Kidney capillary endothelial cell (primary cell): ENCODE measurements at regions not wholly inside any gene's neighbourhood (a gene's known extent, or its start where the extent isn't known, plus 50 kb on each side); places are given as distances from the start of the nearest gene placed in this dataset.
"Not testable (repeated sequence)": the region's sequence is repeated elsewhere in the genome, so short reads cannot be mapped to it uniquely, and the experiment has no call there.

Source experiments
- DNase-seq: peaks from one replicate; pipeline ENCODE4 v3.0.0-alpha.2; 2018; ENCODE audit warnings: low spot score

DNA sequence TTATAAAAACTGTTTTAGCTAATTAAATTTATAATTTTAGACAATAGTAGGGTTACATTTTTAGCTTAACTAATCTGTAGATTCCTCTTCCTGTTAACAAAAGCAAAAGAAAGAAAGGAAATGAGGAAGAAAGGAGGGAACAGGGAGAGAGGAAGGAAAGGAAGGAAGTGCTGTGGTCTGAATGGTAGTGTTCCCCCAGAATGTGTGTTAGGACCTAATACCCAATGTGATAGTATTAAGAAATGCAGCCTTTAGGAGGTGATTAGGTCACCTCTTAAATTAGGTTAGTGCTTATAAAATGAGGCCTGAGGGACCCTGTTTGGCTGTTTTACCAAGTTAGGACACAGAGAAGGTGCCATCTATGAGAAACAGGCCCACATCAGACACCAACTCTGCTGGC lies 136.9 kb upstream of the SAMSN1 start:
- DNase-seq = no peak

- no peak for DNase-seq
These were observed 133.0 kb upstream of the SAMSN1 start for GRCh38 chr21:14678973-14679574.

DNA sequence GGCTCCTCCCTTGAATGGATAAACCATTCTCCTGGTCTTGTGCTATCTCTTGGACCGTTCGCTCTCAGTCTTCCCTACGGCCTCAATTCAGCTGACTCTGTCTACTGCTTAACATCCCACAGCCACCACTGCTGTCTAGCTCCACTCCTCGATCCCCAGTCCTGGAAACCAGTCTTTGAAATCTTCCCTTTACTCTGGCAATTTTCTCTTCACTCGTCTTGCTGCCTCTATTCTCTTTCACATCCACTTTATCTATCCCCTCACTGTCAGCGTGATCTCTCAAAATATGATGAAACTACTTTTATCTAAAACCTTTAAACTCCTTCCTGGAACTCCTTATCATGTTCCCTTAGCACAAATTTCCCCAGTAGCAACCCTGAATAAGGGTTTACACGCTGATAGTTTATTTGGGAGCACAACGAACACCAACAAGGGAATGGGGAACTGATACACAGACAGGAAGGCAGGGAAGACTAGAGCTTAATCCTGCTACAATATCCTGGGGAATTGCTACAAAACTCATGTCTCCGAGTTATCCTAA lies 131.6 kb upstream of the SAMSN1 start:
- no peak for DNase-seq

DNA sequence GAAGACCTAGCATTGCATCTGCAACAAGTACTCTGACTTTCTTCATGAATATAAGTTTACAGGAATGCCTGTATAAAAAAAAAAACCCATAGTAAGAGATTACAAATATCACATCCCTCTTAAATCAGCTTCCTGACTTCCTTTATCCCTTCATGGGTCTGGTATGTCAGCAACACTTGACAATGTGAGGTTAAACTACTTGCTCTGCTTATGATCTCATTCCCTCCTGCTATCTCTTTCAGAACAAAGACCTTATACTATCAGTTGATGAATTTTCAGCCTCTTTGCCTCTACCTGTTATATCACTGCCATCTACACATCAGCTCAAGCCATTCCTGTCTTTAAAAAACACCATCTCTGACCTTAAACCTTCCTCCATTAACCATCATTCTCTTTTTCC lies 130.9 kb upstream of the SAMSN1 start:
- peak; percentile 2 for DNase-seq

DNA sequence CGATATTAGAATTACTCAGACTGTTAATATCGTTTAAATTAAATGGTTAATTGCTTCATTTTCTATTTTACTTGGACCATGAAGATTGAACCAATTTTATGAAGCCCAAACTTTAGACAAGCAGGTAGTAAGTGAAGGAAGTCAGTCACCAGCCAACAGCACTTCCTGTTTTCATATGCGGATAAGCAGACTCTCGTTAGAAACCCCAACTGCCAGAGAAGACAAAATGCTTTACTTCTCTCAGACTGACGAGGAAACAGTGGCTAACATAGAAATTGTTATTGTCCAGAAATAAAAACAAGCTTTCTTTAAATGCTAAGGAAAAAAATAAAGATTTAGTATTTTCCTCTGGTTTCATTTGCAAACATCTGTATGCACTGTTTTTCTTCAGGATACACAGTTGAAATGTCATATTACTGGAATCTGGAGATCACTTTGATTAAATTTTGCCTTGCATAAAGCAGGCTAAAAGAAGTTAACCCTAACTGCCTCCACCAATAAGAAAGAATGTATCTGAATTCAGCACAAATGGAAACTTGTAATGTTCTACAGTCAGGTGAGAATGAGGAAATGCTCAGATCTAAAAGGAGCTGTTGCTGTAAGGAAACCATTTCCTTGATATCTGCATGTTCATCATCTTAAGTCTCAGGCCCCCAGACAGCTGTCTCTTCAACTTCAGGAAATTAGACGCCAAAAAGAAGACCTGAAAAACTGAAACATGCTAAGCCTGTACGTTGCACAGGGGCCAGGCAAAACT lies 129.8 kb upstream of the SAMSN1 start:
- peak; percentile 21 for DNase-seq

DNA sequence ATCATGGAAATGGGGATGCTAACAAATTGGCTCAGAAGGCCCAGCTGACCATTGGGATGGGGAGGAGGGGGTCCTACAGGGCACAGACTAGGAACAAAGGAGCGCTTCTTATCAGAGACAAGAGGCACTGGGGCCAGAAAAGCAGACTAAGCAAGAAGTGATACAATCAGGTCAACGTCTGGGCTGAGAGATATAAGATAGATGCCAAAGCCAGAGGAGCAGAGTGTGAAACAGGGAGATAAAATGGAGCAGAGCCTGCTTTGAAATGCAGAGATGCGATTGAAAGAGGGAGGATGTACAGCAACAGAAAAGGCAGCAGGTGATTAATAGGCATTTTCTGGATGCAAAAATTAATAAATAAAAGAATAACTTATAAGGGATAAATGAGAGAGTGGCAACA lies 127.5 kb upstream of the SAMSN1 start:
- no peak for DNase-seq

- DNase-seq = no peak
These were observed 126.4 kb upstream of the SAMSN1 start for GRCh38 chr21:14672466-14672865.

GRCh38 chr21:14670409-14670808 lies 124.3 kb upstream of the SAMSN1 start:
- no peak for DNase-seq

- DNase-seq = not testable (repeated sequence)
These were observed 123.0 kb upstream of the SAMSN1 start for GRCh38 chr21:14669092-14669491.

- no peak for DNase-seq
These were observed 111.3 kb upstream of the SAMSN1 start for GRCh38 chr21:14657241-14658008.

DNA sequence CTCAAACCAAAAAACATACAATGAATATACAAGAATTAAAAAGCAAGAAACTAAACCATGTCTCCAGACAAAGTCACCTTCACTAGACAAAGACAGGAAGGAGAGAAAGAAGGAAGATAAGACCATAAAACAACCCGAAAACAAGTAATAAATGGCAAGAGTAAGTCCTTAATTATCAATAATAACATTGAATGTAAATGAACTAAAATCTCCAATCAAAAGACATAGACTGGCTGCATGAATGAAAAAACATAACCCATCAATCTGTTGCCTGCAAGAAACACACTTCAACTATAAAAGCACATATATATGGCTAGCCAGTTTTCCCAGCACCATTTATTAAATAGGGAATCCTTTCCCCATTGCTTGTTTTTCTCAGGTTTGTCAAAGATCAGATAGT lies 100.8 kb upstream of the SAMSN1 start:
- DNase-seq = no peak

DNA sequence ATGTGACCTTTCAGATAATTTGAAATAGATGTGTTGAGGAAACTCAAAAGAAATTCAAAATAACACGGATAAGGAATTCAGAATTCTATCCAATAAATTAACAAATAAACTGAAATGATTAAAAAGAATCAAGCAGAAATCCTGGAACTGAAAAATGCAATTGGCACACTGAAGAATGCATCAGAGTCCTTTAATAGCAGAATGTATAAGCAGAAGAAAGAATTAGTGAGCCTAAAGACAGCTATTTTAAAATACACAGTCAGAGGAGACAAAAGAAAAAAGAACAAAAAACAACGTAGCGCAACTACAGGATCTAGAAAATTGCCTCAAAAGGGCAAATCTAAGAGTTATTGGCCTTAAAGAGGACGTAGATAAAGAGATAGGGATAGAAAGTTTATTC lies 99.6 kb upstream of the SAMSN1 start:
- no peak for DNase-seq

GRCh38 chr21:14632359-14632758 lies 86.2 kb upstream of the SAMSN1 start:
- DNase-seq = no peak

GRCh38 chr21:14630556-14631069 lies 84.5 kb upstream of the SAMSN1 start:
- DNase-seq = no peak

DNA sequence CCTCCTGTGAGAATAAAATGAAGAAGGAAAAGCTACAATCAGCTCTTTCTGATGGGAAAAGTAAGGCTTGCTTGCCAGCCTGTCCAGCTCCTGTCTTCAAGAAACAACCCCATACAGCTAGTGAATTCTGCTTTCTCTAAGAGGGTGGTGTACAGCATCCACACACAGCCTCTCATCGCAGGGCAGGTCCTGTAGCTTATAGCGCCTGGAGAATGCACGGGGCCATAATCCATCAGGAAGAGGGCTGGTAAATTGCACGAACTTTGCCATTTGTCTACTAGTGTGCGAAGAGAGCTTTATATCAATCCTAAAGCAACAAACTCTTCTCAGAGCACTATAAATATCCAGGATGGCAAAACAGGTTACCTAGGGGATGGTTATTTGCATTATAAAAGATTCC lies 83.3 kb upstream of the SAMSN1 start:
- DNase-seq = no peak

DNA sequence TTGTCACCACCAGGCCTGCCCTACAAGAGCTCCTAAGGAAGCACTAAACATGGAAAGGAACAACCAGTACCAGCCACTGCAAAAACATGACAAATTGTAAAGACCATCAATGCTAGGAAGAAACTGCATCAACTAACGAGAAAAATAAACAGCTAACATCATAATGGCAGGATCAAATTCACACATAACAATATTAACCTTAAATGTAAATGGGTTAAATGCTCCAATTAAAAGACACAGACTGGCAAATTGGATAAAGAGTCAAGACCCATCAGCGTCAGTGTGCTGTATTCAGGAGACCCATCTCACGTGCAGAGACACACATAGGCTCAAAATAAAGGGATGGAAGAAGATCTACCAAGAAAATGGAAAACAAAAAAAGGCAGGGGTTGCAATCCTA lies 77.0 kb upstream of the SAMSN1 start:
- not testable (repeated sequence) for DNase-seq

DNA sequence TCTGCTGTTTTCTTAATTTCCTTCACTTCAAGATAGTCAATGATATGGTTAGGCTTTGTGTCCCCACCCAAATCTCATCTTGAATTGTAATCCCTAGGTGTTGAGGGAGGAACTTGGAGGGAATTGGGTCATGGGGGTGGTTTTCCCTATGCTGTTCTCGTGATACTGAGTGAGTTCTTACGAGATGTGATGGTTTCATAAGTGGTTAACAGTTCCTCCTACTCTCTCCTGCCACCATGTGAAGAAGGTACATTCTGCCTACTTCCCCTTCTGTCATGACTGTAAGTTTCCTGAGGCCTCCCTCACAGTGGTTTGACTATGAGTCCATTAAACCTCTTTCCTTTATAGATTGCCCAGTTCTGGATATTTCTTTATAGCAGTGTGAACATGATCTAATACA lies 74.0 kb upstream of the SAMSN1 start:
- no peak for DNase-seq

GRCh38 chr21:14617871-14618270 lies 71.8 kb upstream of the SAMSN1 start:
- no peak for DNase-seq

GRCh38 chr21:14617040-14617393 lies 70.9 kb upstream of the SAMSN1 start:
- no peak for DNase-seq

DNA sequence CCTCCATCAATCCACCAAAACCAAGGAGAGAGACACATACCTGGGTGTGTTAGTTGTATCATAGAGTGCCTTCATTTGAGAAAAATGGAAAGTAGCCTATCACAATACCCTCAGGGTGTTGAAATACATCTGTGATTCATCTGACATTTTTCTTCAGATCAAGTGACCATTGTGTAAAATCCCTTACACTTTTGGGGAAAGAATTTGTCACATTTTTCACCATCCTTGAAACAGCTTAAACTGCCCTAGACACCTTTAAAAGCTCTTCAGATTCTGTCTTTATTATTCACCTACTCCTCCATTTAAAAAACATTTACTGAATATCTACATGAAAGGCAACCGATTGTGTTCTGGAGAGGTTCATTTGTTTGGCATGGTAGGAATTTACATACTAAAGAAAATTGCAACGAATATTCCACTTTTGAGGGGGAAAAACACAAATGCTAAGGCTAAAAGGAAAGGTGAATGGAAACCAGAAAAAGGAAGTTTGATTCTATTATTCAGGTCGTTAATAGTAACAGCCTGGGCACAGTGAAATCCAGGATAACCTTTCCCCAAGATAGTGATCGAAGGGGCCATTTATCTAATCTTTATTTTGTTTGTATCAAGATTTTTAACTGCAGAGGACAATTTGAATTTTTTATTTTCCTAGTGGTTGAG lies 70.4 kb upstream of the SAMSN1 start:
- DNase-seq = no peak

- no peak for DNase-seq
These were observed 69.4 kb upstream of the SAMSN1 start for GRCh38 chr21:14615359-14615974.

DNA sequence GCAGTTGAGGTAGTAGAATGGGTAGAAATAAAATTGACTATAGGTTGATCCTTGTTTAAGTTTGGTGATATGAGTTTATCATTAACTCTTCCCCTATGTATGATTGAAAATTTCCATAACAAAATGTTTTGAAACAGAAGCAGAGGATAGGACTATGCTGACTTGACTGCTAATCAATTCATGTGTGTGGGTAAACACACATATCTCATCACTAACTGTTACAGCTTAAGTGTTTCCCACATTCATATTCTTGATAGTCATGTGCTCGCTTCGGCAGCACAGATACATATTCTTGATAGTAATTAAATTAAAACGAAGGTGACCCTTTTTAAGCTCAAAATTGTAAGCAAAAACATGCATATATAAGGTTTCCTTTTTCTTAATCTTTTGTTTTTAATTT lies 68.2 kb upstream of the SAMSN1 start:
- no peak for DNase-seq
